ENCODE measurements at regions not wholly inside any gene's neighbourhood (a gene's known extent, or its start where the extent isn't known, plus 50 kb on each side); places are given as distances from the start of the nearest gene placed in this dataset.
A peak's percentile ranks its signal among the peaks of the same experiment; 100 is the strongest.

DNA sequence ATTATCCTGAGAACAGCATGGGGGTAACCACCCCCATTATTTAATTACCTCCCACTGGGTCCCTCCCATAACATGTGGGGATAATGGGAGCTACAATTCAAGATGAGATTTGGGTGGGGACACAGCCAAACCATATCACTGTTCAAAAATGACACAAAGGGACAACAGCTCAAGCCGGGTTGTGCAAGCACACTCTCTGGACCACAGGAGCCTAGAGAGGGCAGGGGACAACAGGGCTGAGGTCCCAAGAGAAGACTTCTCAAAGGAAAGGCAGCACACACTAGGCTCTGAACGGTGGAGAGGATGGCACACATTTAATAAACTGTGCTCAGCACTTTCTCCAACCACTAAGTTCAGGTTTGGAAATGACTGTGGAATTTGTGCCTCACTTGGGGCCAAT, 122.1 kb upstream of the PKDCC start:
- peaks cover 0 to 27% (median 17%) of the 10 kb centered on the region in 3 donors for H3K4me1 ChIP-seq
- no peak for DNase-seq
- WGBS, 2 donors: 52 to 93% methylated on average over 2 of the region's 2 CpGs

DNA sequence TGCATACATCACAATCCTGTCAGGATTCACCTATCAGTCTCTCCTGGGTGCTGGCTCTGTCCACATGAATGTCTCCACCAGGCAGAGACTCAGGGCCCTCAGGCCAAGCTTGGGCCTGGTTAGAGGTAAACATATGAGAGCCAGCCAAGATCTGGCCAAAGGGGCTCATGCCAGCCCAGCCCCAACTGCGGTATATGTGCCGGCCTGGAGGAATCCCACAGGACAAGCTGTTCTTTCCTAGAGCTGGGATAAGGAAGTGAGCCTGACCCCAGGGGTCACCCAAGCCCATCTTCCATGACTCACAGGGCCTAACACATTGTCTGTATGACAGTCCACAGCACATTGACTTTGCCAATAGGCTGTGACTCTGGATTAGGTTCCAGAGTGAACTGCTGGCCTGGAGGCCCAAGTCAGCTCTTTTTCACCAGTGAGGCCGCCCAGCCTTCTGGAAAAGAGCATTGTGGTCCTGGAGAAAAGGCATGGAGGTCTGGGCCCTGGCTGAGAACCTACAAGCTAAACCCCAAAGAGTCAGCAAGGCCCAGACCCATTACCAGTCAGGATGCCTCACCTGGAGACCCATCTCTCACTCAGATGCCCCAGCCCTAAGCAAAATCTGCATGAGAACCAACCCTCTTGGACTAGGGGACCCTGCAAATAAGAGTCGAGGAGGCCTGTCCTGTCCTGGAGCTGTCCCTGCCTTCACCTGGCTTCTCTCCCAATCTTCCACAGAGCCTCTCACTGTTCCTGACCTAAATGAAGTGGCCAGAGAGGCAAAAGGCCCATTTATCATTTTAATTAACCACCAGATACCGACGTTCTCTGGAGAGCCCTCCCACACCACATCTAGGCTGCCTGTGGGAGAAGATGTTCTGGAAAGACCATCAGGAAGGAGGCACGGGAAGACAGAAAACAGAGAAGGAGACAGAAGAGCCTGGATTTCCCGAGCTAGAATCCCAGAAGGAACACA, 120.9 kb upstream of the PKDCC start:
- Histone ChIP-seq H3K9me3 (no peaks in the 10 kb centered on the region), H3K4me1 (peaks cover 0 to 27% (median 17%) of the 10 kb centered on the region in 3 donors), H3K36me3 (no peaks in the 10 kb centered on the region), H3K27ac (peak overlapping the region in 3 of 4 donors; percentile 16 to 49 (median 36)), H3K27me3 (peaks cover 0 to 6% (median 0%) of the 10 kb centered on the region in 4 donors), H3K4me3 (no peak overlapping the region)
- intact Hi-C loops (cut with DNase I): no loop called here
- no peak for TF ChIP-seq POLR2A (IDR thresholded peaks at IDR 0.05)
- TF ChIP-seq, protein P1, sequence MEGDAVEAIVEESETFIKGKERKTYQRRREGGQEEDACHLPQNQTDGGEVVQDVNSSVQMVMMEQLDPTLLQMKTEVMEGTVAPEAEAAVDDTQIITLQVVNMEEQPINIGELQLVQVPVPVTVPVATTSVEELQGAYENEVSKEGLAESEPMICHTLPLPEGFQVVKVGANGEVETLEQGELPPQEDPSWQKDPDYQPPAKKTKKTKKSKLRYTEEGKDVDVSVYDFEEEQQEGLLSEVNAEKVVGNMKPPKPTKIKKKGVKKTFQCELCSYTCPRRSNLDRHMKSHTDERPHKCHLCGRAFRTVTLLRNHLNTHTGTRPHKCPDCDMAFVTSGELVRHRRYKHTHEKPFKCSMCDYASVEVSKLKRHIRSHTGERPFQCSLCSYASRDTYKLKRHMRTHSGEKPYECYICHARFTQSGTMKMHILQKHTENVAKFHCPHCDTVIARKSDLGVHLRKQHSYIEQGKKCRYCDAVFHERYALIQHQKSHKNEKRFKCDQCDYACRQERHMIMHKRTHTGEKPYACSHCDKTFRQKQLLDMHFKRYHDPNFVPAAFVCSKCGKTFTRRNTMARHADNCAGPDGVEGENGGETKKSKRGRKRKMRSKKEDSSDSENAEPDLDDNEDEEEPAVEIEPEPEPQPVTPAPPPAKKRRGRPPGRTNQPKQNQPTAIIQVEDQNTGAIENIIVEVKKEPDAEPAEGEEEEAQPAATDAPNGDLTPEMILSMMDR (IDR thresholded peaks at IDR 0.05): no peak
- WGBS, 2 donors: 61 to 86% methylated on average over 5 to 7 of the region's 8 CpGs
- DNase-seq: no peak

More for the DNA sequence above, 122.1 kb upstream of the PKDCC start:
- TF ChIP-seq POLR2A (IDR thresholded peaks at IDR 0.05): no peak
- TF ChIP-seq, protein P1 (IDR thresholded peaks at IDR 0.05): no peak
- H3K27ac ChIP-seq: peak overlapping the region in 1 of 4 donors; percentile 10
- no peaks in the 10 kb centered on the region for H3K36me3 ChIP-seq
- no peak overlapping the region for H3K4me3 ChIP-seq
- no peaks in the 10 kb centered on the region for H3K9me3 ChIP-seq
- peaks cover 0 to 1% (median 0%) of the 10 kb centered on the region in 4 donors for H3K27me3 ChIP-seq
- intact Hi-C loops (cut with DNase I): no loop called here

DNA sequence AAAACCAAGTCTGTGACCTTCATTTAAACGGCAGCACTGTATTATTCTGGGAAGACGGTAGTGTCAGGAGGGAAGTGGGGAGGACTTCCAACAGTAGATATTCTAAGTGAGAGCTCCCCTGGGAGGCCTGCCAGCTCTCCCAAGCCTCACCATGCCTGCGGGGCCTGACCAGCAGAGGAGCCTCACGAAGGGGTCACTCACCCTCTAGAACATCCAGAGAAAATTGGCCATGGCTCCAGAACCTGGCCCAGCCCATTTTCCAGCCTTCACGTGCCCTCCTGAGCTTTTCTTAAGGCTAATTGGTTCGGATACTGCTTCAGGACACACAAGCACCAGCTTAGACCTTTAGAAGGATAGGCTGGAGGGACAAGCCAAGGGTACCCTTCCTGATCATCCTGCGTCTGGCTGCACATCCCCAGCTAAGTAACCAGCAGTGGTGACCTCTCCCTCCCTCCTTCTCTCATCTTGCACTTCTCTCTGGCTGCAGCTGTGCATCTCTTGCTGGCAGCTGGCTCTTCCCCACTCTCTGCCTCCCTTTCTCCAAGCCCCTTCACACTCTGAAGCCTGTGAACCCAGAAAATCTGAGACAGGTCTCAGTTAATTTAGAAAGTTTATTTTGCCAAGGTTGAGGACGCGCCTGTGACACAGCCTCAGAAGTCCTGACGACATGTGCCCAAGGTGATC, 120.1 kb upstream of the PKDCC start:
- H3K9me3 ChIP-seq: no peaks in the 10 kb centered on the region
- H3K27ac ChIP-seq: peak overlapping the region in 1 of 4 donors; percentile 36
- intact Hi-C loops (cut with DNase I): no loop called here
- H3K27me3 ChIP-seq: peaks cover 0 to 11% (median 0%) of the 10 kb centered on the region in 4 donors
- H3K36me3 ChIP-seq: no peaks in the 10 kb centered on the region
- H3K4me3 ChIP-seq: no peak overlapping the region
- peaks cover 0 to 26% (median 9%) of the 10 kb centered on the region in 3 donors for H3K4me1 ChIP-seq
- TF ChIP-seq, protein P1 (IDR thresholded peaks at IDR 0.05): no peak
- TF ChIP-seq POLR2A (IDR thresholded peaks at IDR 0.05): no peak
- 74 to 77% methylated on average over 9 of the region's 10 CpGs for WGBS, 2 donors
- DNase-seq: no peak

DNA sequence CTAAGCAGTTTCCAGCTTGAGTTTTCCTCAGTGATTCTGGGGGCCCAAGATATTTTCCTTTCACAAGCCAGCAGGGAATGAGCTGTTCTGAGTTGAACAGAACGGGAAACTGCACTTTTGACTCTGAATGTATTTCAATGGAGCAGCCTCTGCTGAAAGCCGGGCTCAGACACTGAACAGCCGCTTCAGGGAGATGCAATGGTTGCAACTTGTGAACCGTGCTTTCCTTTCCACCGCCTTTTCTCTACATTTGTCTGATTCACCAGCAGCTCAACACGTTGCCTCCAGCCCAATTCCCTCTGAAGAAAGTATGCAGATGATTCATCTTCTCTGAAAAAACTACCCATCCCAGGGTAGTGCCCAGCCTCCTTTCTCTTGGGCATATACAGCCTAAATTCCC, 119.3 kb upstream of the PKDCC start:
- peaks cover 0 to 11% (median 0%) of the 10 kb centered on the region in 4 donors for H3K27me3 ChIP-seq
- WGBS, 2 donors: 34 to 44% methylated on average over 6 of the region's 6 CpGs
- DNase-seq: no peak
- H3K4me3 ChIP-seq: no peak overlapping the region
- TF ChIP-seq, protein P1 (IDR thresholded peaks at IDR 0.05): no peak
- H3K4me1 ChIP-seq: peaks cover 0 to 26% (median 13%) of the 10 kb centered on the region in 3 donors
- intact Hi-C loops (cut with DNase I): no loop called here
- H3K36me3 ChIP-seq: no peaks in the 10 kb centered on the region
- no peaks in the 10 kb centered on the region for H3K9me3 ChIP-seq
- H3K27ac ChIP-seq: no peak overlapping the region

Measured in esophagus squamous epithelium (tissue), 5 donors.